OCI-LY7 (cell line): ENCODE measurements at regions not wholly inside any gene's neighbourhood (a gene's known extent, or its start where the extent isn't known, plus 50 kb on each side); places are given as distances from the start of the nearest gene placed in this dataset.
"Not testable (repeated sequence)": the region's sequence is repeated elsewhere in the genome, so short reads cannot be mapped to it uniquely, and the experiment has no call there.

Experiments
- CTCF ChIP-seq: fragments of 200-600 bp; sonication (generic); conservative IDR thresholded peaks from 2 replicates; pipeline ENCODE4 v1.5.1; 2014; ENCODE audit warnings: mild to moderate bottlenecking, antibody characterized with exemption, low read length, moderate library complexity, mixed read lengths
- EZH2phosphoT487 ChIP-seq: fragments of 200-600 bp; sonication (generic); IDR thresholded peaks from 2 replicates; pipeline ENCODE4 v1.6.1; 2018; ENCODE audit warnings: low read depth, borderline replicate concordance, mild to moderate bottlenecking, mixed run types, antibody characterized with exemption, low read length, moderate library complexity, mixed read lengths

- TF ChIP-seq CTCF, EZH2phosphoT487: not testable (repeated sequence)
Observed at GRCh38 chr4:49218931-49219330, 232.9 kb downstream of the CWH43 start.
